HUES64 (cell line): ENCODE measurements at regions not wholly inside any gene's neighbourhood (a gene's known extent, or its start where the extent isn't known, plus 50 kb on each side); places are given as distances from the start of the nearest gene placed in this dataset.

Experiments
- H3K27ac ChIP-seq: 2 replicates; pipeline ENCODE4 v1.7.0; 2013; ENCODE audit warnings: low read depth, low read length, inconsistent platforms
- H3K27me3 ChIP-seq: 2 replicates; pipeline ENCODE4 v1.6.1; 2013; ENCODE audit warnings: mild to moderate bottlenecking, low read length; ENCODE audit not compliant: insufficient read depth
- H3K36me3 ChIP-seq: 2 replicates; pipeline ENCODE4 v1.6.1; 2013; ENCODE audit warnings: mild to moderate bottlenecking, low read length; ENCODE audit not compliant: insufficient read depth
- H3K4me1 ChIP-seq: 2 replicates; pipeline ENCODE4 v1.6.1; 2013; ENCODE audit warnings: mild to moderate bottlenecking, low read length, moderate library complexity; ENCODE audit not compliant: insufficient read depth
- H3K4me3 ChIP-seq: 2 replicates; pipeline ENCODE4 v1.5.1; 2013; ENCODE audit warnings: mild to moderate bottlenecking, low read length, moderate library complexity
- H3K9ac ChIP-seq: 2 replicates; pipeline ENCODE4 v1.6.1; 2013; ENCODE audit warnings: mild to moderate bottlenecking, low read depth, low read length
- H3K9me3 ChIP-seq: 2 replicates; pipeline ENCODE4 v1.6.1; 2013; ENCODE audit warnings: low read depth, low read length; ENCODE audit not compliant: insufficient read depth
- WGBS: fragments of 150-250, 120-280 bp; methylation state at CpG from one replicate; pipeline ENCODE4 v1.1.7; 2013; ENCODE audit warnings: missing lambda C conversion rate; 5-methylcytosine and 5-hydroxymethylcytosine counted together

DNA sequence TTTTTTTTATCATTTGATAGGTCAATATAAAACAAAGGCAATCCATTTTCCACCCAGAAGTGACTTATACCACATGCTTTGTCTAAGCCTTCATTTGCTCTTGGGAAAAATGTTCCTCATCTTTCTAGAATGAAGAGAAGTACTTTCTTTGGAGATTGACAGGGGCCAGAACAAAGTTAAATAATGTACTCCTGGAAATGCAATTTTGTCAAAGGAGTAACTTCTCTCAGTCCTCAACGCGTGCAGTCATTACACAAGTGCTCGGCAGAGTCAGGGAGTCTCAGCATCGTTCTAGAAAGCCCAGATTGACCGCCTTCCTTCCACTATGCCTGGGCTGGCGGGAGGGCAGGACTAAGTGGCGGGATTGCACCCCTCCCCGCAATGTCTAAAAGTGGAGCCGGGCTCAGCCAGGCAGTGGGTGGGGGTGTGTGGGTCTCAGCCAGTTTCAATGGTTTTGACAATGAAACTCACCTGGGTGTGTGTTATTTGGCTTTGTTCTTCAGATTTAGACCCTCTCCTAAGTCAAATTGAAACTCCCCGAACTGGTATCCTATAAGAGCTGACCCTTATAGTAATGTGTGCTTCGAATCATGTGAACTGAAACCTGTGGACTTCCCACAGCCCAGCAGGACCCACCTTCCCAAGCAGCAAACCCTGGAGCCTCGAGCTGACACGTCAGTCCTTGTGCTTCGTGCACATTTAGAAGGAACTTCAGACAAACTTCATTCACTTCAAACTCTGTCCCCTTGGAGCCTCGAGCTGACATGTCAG lies 63.2 kb upstream of the DUSP22 start:
- H3K4me3 ChIP-seq, result no peak overlapping the region
- H3K27me3 ChIP-seq, result no peaks in the 10 kb centered on the region
- WGBS, result 95% methylated on average over 15 of the region's 15 CpGs
- H3K36me3 ChIP-seq, result no peaks in the 10 kb centered on the region
- no peak overlapping the region for H3K27ac ChIP-seq
- no peaks in the 10 kb centered on the region for H3K9me3 ChIP-seq
- H3K4me1 ChIP-seq, result no peaks in the 10 kb centered on the region
- no peak overlapping the region for H3K9ac ChIP-seq

DNA sequence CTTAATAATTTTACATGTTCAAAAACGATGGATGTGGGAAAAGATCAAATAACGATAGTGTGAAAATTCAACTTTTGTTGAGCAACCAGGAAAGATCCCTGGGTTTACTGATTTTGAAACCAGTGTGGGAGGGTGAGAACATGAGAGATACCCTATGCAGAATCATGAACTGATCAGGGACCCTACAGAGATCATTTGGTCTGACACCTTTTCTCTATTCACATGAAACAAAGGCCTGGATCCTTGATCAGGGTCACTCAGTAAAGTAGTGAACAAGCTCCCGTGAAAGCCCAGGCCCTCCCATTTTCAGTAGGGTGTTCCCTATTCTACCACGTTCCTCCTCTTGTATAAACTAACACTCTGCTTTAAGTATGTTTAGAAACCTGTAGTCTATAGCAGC lies 60.5 kb upstream of the DUSP22 start:
- Histone ChIP-seq H3K27me3 (no peaks in the 10 kb centered on the region), H3K9me3 (no peaks in the 10 kb centered on the region), H3K36me3 (no peaks in the 10 kb centered on the region), H3K4me1 (peaks cover 12% of the 10 kb centered on the region), H3K4me3 (no peak overlapping the region), H3K9ac (no peak overlapping the region), H3K27ac (no peak overlapping the region)
- WGBS, result 91% methylated on average over 4 of the region's 4 CpGs

DNA sequence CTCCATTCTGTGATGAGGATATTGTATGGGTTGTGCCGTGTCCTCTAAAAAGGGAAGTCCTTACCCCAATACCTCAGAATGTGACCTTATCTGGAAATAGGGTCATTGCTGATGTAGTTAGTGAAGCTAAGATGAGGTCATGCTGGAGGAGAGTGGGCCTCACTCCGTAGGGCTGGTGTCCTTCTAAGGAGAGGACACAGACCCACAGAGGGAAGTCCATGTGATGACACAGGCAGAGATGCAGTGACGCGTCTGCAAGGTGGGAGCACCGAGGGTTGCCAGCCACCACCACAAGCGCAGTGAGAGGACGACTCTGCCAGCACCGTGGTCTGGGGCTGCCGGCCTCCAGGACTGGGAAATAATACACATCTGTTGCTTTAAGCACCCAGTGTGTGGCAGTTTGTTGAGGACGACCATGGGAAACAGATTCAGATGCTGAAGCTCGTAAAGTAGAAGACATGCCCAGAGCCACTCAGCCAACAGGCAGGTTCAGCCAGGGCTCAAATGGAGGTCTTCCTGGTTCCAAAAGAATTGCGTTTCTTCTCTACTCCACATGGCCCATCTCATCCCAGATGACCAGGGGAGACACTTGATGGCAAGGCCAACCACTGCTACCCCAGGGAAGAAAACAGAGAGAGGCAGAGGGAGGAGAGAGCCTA lies 59.2 kb upstream of the DUSP22 start:
- 96% methylated on average over 11 of the region's 12 CpGs for WGBS
- Histone ChIP-seq H3K9ac (no peak overlapping the region), H3K9me3 (no peaks in the 10 kb centered on the region), H3K4me1 (peaks cover 16% of the 10 kb centered on the region), H3K27ac (no peak overlapping the region), H3K4me3 (no peak overlapping the region), H3K36me3 (no peaks in the 10 kb centered on the region), H3K27me3 (no peaks in the 10 kb centered on the region)

DNA sequence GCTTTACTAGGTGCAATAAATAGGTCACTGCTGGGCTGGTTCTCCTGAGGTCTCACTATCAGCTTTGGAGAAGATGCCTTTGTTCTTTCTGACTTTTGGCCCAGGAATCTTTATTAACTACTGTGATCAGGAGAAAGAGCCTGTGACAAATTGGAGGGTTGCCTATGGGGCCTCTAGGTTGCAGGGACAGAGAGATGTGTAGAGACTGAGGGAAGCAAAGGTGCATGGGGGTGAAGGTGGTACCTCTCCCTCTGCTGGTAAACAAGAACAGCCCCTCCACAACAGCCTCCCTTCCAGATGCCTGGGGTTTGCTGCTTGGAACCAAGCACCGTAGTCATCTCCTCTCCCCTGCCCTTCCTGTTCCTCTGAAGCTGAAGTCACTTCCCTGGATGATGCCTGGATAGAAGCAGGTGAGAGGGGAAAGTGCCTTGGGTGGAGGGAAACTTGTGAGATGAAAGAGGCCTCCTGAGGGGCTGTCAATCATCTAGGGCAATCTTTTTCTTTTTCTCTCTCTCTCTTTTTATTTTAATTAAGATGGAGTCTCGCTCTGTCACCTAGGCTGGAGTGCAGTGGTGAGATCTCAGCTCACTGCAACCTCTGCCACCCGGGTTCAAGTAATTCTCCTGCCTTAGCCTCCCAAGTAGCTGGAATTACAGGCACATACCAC lies 57.4 kb upstream of the DUSP22 start:
- H3K9ac ChIP-seq, result no peak overlapping the region
- 78% methylated on average over 3 of the region's 3 CpGs for WGBS
- H3K9me3 ChIP-seq, result no peaks in the 10 kb centered on the region
- no peak overlapping the region for H3K4me3 ChIP-seq
- H3K4me1 ChIP-seq, result peaks cover 16% of the 10 kb centered on the region
- H3K27ac ChIP-seq, result no peak overlapping the region
- no peaks in the 10 kb centered on the region for H3K27me3 ChIP-seq
- H3K36me3 ChIP-seq, result no peaks in the 10 kb centered on the region

DNA sequence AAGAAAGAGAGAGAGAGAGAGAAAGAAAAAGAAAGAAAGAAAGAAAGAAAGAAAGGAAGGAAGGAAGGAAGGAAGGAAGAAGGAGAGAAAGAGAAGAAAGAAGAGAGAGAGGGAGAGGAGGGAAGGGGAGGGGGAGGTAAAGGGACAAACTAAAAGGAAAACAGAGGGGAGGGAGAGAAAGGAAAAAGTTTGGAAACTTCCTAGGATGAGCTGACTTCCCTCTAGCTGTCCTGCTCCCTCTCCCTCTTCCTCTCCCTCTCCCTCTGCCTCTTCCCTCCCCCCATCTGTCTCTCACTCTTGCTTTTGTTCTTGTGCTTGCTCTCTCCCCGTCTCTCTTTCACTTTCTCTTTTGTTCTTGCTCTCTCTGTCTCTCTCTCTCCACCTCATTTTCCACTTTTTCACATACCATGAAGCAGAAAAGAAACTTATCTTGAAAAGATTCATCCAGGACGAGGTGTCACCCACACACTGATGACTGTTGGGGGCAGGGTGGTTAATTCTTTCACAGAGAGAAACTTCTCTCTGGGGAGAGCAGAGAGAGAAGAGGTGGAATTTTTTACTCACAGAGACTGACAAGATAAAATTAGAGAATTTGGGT lies 56.4 kb upstream of the DUSP22 start:
- no peak overlapping the region for H3K27ac ChIP-seq

DNA sequence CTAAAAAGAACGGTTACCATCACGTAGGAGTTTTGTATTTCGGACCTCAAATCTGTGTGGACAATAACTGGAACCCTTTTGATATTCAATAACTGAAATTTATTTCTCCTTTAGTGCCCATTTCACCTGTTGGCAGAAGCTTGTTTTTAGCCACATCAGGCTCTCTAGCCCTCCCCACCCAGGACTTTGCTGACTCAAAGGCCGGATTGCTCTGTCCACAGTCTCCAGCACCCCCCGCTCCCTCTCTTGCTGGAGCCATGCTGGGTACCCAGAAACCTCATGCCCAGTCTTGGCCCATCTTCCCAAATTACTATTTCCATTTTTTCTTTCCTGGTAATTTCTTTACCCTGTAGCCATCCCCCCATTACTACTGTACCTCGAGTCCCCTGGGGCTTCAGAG lies 55.8 kb upstream of the DUSP22 start:
- WGBS, result 77% methylated on average over 6 of the region's 6 CpGs
- H3K27ac ChIP-seq, result no peak overlapping the region
- H3K9me3 ChIP-seq, result no peaks in the 10 kb centered on the region
- H3K27me3 ChIP-seq, result no peaks in the 10 kb centered on the region
- H3K4me1 ChIP-seq, result peaks cover 20% of the 10 kb centered on the region
- H3K4me3 ChIP-seq, result no peak overlapping the region
- H3K36me3 ChIP-seq, result no peaks in the 10 kb centered on the region
- H3K9ac ChIP-seq, result no peak overlapping the region

More for the DNA sequence above, 56.4 kb upstream of the DUSP22 start:
- Histone ChIP-seq H3K4me1 (peaks cover 20% of the 10 kb centered on the region), H3K27me3 (no peaks in the 10 kb centered on the region), H3K36me3 (no peaks in the 10 kb centered on the region), H3K9ac (no peak overlapping the region), H3K4me3 (peak overlapping the region; percentile 31), H3K9me3 (no peaks in the 10 kb centered on the region)
- 16% methylated on average over 2 of the region's 2 CpGs for WGBS

DNA sequence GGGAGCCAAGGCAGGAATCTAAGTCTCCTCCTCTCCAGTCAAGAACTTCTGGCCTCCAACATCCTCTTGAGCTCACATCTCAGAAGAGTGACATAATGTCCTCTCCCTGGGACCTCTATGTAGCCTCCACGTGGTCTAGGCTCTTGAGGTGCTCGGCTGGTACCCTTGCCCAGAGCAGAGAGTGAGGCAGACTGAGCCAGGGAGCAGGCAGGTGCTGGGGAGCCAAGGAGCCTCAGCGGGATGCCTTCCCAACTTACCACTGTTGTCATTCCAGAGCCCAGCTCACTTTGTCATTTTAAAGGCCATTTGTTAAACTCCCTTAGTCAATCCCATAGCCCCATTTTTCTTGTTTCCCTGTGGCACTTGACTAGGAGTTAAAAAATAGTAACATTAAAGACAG lies 52.1 kb upstream of the DUSP22 start:
- Histone ChIP-seq H3K36me3 (no peaks in the 10 kb centered on the region), H3K27ac (no peak overlapping the region), H3K27me3 (no peaks in the 10 kb centered on the region), H3K9ac (no peak overlapping the region), H3K4me1 (peaks cover 20% of the 10 kb centered on the region), H3K4me3 (no peak overlapping the region), H3K9me3 (no peaks in the 10 kb centered on the region)
- 70% methylated on average over 3 of the region's 3 CpGs for WGBS

DNA sequence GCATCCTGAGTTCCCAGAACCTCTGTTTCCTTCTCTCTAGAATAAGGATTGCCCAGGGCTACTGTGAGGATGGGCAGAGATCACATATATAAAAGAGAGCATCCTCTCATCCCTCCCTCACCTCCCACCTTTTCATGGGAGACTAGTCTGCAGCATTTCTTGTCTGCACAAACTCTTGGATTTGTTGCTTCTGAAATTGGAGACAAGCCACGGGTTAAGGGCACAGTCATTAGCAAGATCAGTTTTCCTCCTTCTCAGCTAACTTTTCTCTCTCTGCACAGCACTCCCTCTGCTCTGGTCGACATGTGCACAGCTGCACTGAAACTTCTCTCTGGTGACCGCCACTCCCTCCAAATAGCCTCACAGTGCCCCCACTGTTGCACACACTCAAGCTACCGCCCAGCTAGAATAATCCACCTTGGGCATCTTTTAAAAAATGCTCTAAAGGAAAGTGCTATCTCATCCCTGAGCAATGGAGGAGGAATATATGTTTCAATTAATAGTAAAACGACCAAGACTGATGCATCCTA lies 50.9 kb upstream of the DUSP22 start:
- Histone ChIP-seq H3K9me3 (no peaks in the 10 kb centered on the region), H3K27ac (no peak overlapping the region), H3K36me3 (no peaks in the 10 kb centered on the region), H3K4me3 (no peak overlapping the region), H3K9ac (no peak overlapping the region), H3K27me3 (no peaks in the 10 kb centered on the region), H3K4me1 (peaks cover 12% of the 10 kb centered on the region; the same call in 1 of the 2 replicates)
- WGBS, result 95% methylated on average over 5 of the region's 5 CpGs
